GM19035 (cell line): ENCODE measurements at regions not wholly inside any gene's neighbourhood (a gene's known extent, or its start where the extent isn't known, plus 50 kb on each side); places are given as distances from the start of the nearest gene placed in this dataset.

ENCODE experiments used
- ATAC-seq: cut with Tn5 transposase; IDR thresholded peaks from one replicate; pipeline ENCODE4 v1.9.1; 2021; ENCODE audit not compliant: unreplicated experiment

DNA sequence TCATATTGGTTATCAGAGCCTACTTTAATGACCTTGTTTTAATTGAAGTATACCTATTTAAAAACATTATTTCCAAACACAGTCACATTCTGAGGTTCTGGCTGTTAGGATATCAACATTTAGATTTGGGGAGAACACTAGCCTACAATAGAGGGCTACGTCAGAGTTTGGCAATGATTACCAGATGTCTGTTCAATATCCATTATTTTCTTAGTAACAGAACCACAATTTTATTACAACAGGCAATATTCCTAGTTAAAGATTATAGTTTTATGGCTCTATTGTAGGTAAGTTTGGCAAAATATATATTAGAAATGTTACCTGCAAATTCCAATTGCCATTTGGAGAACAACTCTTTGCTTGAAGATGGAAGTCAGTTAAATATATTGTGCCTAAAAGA, 1163.1 kb upstream of the MIR17HG start:
- no peak for ATAC-seq

DNA sequence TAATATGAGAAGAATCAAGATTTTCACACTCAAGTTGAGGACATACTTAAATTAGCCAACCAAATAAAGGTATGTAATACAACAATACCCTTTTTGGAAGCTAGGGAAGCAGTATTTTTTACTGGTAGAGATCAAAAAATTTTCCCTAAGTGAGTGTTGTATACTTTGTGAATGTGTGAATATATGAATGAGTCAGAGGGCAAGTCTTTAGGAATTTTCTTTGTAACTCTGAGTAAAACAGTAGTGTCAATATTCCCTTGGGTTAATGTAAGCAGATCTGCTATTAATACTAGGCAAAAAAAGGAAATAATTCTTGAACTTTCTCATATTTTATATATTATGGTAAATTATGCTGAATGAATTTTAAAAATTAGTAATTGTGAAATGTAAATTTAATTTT, 1161.8 kb upstream of the MIR17HG start:
- ATAC-seq, result no peak

DNA sequence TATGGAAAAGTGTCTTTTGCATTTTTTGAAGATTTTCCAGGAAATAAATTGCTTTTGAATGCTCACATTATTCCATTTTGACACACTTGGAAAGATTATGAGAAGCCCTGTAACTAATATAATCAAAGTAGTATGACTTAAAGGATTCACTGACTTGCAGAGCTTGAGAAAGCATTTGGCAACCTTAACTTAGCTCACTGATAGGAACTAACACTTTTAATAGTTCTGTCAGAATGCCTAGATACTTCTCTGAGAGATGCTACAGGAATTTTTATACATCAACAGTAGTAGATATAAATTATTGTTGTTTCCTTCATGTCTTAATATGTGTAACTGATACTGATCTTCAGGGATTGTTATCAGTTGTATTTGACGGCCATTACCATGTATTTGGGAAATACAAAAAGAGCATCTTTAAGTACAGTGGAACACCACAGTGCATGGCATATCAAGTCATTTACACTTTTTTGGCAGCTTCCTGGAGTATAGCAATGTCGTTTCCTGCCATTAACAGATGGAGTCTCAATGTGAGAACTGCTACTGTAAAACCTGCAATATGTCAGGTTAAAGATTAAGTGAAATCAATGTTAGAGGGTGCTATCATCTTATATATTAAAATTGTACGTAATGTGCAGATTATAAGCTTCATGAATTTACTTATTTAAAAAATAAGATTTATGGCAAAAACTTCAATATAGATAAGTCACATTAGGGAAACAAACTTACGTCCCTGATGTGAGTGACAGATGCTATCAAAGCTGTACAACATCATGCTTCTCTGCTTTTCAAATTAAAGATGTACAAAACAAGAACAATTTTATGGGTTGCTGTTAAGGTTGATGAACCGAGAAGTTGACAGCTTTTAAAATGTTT, 1159.8 kb upstream of the MIR17HG start:
- no peak for ATAC-seq

DNA sequence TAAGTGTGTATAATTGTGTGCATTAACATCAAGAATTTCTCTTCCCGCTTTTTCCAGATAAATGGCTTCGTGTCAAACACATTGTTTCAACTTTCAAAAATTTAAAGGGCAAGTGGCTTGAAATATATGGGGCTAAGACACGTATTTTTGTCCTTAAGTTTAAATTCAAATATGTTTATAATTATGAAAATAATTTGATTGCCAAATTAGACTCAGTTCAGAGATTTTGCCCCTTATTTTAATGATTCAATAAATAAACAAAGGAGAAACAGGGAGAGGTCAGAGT, 1159.2 kb upstream of the MIR17HG start:
- ATAC-seq, result no peak

DNA sequence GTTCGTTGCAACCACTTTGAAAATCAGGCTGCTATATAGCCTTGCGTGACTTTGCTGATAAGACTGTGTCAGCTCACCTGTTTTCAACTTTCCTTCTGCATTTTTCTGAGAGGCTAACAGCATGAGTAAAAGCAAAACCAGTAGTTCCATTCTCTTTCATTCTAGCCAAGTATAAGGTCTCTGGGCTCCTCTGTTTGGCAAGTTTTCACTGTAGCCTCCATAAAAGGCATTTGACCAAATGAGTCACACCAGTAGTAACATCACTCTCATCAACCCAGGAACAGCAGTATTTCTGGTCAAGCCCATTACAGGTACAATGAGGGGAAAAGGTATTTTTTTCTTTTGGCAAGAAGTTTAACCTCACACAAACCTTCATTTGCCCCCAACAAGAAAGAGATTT, 1149.8 kb upstream of the MIR17HG start:
- no peak for ATAC-seq

DNA sequence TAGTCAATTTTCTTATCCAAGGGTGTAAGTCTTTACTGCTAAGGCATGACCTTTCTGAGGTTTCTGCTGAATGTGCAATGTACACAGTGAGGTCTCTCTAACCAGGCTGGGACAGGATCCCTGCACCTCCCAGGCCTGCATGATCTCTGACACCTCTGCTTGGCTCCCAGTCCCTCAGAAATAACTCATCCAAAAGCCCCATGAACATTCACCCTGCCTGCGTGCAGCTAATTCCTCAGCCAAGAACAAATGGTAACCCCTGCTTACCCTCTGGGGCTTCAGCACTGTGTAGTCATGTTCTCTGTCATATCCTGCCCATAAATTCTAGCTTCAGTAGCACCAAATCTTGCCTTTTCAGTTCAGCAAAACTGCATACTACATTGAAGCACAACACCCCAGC, 1146.3 kb upstream of the MIR17HG start:
- no peak for ATAC-seq

DNA sequence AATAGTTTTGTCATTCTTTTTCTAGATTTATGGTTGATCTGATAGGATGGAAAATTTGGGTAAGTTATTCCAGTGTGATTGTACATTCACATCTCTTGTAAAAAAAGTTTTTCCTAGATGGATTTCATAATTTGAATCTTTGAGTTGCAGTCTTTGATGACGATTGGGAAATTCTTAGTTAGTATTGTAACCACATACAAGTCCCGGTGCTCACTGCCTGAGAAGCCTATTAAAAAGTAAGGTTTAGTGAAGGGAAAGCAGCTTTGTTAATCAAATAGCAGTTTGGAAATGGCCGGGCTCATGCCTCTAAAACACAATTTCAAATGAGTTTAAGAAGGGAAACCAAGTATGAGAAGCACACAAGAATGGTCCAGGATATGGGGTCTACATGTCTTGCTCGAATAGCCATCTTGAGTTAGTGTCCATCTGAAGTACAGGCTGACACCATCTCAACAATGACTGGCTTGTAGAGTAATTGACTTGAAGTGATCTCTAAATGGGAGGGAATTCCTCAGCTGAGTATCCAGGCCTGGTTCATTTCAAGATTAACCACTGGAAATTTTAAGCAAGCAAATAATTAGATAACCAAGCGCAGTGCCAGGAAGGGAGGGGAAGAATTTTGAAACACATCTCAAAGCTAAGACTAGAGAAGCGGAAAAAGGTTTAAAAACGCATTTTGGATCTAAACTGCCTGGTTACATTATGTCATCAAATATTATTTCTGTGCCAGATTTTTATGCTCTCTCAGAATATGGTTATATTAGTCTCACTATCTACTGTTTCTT, 1145.6 kb upstream of the MIR17HG start:
- ATAC-seq, result no peak

DNA sequence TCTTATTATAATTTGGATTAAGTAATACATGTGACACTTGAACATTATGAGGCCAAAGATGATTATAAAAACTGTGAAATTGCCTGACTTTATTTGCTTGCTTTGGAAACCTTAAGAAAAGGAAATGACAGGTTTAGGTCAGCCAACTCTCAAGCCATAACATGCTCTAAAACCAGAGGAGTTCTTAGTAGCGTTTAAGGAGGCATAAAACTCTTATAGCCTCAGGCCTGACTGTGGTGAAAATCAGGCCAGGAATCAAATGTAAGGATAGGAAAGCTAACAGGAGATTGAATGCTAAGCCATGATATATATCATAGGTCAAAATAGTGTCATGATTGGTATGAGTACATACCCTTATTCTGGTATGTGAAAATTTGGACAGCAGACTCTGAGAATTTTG, 1142.4 kb upstream of the MIR17HG start:
- ATAC-seq, result no peak

DNA sequence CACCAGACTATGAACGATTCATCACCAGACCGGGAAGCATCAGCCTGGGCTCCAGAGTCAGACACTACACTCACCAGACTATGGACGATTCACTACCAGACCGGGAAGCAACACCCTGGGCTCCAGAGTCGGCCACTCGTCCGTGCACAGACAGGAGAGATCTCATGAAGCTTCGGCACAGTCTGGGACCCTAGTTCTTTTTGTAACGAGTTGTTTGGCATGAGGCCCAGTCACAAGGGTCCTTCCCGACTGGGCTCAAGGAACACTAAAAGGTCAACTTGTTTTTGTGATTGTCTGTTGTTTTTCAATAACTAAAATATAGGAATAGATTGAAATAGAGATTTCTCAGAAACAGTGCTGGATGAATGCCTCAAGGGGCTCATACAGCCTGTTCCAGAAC, 1141.6 kb upstream of the MIR17HG start:
- no peak for ATAC-seq

DNA sequence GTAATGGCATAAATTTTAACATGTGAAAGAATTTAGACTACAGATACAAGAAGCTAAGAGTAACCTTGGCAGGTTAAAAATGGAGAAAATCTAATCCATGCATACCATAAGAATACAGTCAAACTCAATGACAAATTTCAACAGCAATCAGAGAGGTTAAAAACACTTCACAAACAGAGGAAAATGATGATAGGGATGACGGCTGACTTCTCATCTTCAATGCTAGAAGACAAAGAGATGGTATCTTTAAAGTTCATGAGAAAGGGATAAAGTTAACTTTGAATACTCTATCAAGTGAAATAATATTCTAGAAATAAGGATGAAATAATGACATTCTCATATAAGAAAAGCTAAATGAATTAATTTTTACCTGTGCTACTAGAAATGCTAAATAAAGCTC, 1130.2 kb upstream of the MIR17HG start:
- ATAC-seq, result no peak

DNA sequence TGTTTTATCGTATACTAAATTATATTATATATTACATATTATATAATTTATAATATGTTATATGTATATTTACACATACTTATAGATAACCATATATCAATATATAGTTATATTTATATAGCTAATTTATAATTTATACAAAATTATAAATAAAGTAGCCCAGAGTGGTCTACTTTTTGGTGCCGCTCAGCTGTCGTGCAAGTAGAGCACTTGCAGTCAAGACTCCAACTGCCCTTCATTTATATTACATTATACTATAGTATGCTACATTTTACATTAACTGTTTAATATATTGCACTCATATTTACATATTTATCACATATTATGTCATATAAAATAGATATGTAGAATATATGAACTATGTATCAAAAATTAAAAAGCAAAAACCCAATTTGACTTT, 1124.7 kb upstream of the MIR17HG start:
- ATAC-seq, result no peak

DNA sequence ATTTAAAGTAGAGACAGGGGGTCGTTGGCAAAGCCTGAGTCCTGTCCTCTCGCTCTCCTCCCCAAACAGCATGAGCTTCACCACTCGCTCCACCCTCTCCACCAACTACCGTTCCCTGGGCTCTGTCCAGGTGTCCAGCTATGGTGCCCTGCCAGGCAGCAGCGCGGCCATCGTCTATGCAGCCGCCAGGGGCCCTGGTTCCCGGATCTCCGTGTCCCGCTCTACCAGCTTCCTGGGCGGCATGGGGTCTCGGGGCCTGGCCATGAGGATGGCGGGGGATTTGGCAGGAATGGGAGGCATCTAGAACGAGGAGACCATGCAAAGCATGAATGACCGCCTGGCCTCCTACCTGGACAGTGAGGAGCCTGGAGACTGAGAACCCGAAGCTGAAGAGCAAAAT, 1117.2 kb upstream of the MIR17HG start:
- ATAC-seq, result no peak

DNA sequence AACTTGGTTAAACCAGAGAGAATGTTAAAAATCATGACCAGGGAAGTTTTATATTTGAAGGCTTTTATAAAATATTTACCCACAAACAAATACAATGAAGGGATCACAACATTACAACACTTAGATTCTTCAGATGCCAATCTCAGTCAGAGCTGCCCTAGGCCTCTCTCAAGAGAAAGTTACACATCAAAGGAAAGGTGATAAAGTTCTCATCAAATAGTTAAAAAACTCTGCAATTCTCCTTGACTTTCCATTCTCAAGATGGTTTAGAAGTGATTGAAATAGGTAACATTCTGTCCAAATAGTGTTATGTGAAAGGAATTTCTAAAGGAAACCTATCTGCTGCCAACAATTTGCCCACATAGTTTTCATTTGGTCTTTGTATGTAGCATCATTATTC, 1115.2 kb upstream of the MIR17HG start:
- ATAC-seq, result no peak

DNA sequence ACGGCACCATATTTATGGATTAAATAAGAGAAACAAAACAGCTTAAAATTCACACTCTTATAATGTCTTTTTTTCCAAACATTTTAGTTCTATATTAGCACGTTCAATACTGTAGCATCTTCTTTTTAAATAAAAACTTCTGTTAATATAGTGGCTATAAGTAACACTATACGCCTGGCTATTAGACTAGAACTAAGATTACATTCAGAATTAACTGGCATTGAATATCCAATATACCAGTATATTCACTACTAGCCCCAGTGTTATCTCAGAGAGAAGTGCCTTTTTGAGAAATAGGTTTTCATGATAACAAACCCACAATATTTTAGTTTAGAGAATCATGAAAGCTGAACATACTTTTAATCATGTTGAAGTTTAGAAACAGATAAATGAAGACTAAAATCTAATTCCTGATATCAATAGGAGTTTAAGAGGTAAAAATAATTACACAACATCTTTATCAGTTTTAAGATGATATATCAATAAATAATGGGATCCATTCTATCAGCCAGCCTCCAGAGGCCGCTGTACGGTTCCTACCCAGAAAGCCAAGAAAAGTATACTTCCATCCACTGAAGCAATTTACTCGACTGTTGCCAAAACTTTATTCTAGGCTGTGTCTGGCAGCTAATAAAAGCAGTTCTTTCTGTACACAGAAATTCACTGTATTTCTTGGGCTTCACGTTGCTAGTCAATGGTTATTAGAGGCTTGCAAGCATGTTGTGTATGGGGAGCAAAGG, 1113.4 kb upstream of the MIR17HG start:
- no peak for ATAC-seq

DNA sequence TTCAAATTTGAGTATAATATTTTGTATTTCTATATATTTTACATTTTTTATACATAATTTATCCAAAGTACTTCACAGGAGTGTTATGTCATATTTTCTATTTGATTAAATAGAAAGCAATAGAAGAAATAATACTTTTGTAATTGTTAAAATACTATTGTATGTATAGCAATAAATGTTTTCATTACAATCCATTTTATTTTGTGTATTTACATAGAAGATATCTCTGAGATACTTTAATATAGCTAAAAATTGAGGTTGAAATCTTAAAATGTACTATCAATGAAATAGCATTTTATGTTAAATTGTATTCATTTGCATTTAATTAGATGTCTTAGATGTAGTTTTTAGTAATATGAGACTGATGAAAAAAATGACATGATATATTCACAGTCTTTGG, 1109.6 kb upstream of the MIR17HG start:
- ATAC-seq, result no peak

DNA sequence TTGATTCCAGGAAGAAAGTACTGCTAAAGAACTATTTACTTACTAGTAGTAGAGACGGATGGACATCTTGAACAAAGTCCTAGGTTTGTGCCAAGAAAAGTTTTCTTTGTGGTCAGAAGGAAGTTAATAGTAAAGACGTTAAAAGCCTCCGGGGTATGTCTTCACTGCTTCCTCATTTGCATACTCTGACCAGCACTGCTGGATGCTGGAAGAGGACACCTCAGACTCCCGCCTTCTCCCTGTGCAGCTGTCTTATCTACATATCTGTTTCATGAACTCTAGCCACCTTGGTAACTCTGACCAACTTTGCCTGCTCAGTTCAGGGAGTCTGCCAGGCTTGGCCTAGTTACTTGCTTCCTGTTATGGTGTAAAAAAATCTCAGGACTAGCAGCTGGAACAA, 1109.1 kb upstream of the MIR17HG start:
- ATAC-seq, result no peak

DNA sequence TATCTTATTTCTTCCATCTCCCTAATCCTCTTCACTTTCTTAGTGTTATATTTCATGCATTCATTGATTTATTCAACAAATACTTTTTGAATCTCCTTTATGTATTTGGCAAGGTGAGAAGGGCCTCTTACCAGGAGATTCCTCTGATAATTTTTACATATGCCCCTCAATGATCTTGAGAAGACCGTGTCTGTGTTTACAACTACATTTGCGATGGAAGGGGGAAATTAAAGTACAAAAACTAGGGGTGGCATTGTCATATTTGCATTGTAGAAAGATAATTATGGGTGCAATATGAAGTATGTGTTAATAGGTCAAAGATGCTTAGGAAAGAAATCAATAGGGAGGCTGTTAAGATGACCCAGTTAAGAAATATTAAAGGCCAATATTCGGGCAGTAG, 1108.4 kb upstream of the MIR17HG start:
- no peak for ATAC-seq

DNA sequence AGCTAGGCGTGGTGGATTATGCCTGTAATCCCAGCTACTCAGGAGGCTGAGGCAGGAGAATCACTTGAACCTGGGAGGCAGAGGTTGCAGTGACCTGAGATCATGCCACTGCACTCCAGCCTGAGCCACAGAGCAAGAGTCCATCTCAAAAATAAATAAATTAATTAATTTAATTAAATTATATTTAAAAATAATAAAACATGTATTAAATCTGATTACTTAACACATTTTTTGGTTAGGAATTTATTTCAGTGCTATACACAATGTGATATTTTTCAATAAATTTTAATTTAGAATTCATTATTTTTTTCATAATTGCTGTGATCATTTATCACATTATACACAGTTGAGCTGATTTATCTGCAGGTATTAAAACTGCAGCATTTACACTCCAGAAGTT, 1101.5 kb upstream of the MIR17HG start:
- no peak for ATAC-seq

DNA sequence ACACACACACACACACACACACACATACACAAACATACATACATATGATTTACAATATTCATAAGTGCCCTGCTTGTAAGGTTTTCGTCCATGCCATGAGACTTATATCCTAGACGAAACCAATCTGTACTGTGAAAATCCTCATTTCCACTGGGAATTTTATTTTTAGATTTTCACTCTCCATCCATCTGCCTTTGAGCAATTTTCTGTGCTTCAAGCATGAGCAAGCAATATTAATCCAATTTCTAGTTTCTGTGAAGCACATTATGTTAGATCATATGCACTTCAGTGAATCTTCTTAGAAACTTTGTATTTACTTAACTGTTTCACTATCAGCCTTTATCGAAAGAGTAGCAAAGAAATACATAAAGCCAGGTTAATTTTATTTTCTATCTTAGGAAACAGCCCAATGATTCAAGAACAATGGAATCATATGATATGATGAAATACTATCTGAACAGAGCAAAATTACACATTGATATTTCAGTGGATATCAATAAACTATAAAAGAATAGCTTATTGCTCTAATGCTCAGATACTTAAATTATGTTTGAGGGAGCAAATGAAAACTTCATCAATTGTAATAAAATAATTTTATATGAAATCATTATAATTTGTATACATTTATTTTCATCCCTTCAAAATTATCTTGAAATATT, 1100.7 kb upstream of the MIR17HG start:
- no peak for ATAC-seq

DNA sequence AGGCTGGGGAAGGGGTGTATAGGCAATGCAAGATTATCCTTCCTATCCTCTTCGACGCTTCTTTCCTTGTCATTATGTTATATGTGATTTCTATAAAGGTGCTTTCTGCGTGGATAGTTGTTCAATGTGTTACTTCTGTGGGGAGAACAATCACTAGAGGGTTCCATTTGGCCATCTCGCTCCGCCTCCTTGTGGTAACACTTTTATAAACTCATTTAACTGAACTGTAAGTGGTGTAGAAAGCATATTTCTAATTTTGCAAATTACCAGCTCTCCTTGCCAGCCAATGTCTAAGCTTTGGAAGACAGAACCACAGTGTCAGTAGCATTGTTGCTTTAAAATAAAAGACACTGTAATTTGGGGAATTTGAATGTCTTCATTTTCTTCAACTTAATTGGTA, 1093.7 kb upstream of the MIR17HG start:
- ATAC-seq, result no peak

DNA sequence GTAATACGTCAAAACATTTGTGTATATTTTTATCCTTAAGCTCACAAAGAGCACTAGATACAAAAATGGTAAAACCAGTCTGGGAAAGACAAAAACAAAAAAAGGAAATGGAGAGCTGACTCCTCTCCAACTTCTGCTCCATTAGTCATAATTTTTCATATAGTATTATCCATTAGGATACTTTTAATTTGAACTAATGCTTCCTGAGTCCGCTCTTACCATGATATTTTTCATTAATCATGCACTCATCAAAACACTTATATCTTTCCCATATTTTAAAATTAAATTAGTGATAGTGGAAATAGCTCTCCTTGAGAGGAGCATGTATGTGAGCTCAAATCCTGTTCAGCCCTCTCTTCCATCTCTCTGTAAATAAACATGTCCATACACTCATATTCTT, 1093.0 kb upstream of the MIR17HG start:
- ATAC-seq, result no peak
